ENCODE measurements at regions not wholly inside any gene's neighbourhood (a gene's known extent, or its start where the extent isn't known, plus 50 kb on each side); places are given as distances from the start of the nearest gene placed in this dataset.

- Histone ChIP-seq H3K36me3 (ENCODE audit: insufficient read depth, low read length) (no peaks in the 10 kb centered on the region), H3K79me2 (replicated peaks; ENCODE audit: insufficient read depth, low read length) (no peaks in the 10 kb centered on the region), H3F3A (ENCODE audit: insufficient read depth, low read length, poor library complexity, severe bottlenecking) (no peaks in the 10 kb centered on the region), H3K9ac (ENCODE audit: low read length) (no peak overlapping the region), H3K27ac (ENCODE audit: low read length) (no peak overlapping the region), H3K9me3 (ENCODE audit: low read length) (peaks cover 4% of the 10 kb centered on the region), H3K4me2 (ENCODE audit: low read length) (no peak overlapping the region), H3K27me3 (ENCODE audit: insufficient read depth, low read depth, low read length) (no peaks in the 10 kb centered on the region), H2AFZ (ENCODE audit: low read depth, low read length) (no peak overlapping the region), H3K9me2 (ENCODE audit: insufficient read depth, low read length) (no peaks in the 10 kb centered on the region), H3K4me3 (ENCODE audit: low read length) (no peak overlapping the region), H4K20me1 (ENCODE audit: insufficient read depth) (no peaks in the 10 kb centered on the region)
- no peak for TF ChIP-seq SMC3 (conservative IDR thresholded peaks at IDR 0.05; ENCODE audit: poor library complexity)
- TF ChIP-seq CTCF (IDR thresholded peaks at IDR 0.05; ENCODE audit: poor library complexity, severe bottlenecking): no peak
- no peak for TF ChIP-seq REST (IDR thresholded peaks at IDR 0.05; ENCODE audit: borderline replicate concordance)
- no peak for TF ChIP-seq MXI1 (conservative IDR thresholded peaks at IDR 0.05; ENCODE audit: poor library complexity, severe bottlenecking)
- no peak for TF ChIP-seq POLR2AphosphoS5 (IDR thresholded peaks at IDR 0.05)
- TF ChIP-seq TAF1 (IDR thresholded peaks at IDR 0.05; ENCODE audit: low read depth): no peak
- no peak for TF ChIP-seq EP300 (conservative IDR thresholded peaks at IDR 0.05; ENCODE audit: poor library complexity, severe bottlenecking)
- no peak for TF ChIP-seq EZH2 (IDR thresholded peaks at IDR 0.05; ENCODE audit: borderline replicate concordance, insufficient read depth, low read length, poor library complexity, severe bottlenecking)
- no peak for TF ChIP-seq RAD21 (conservative IDR thresholded peaks at IDR 0.05)
These were observed 441.7 kb downstream of the EPHA4 start for GRCh38 chr2:221130431-221130830.

- no peak overlapping the region for H3K9ac ChIP-seq (ENCODE audit: low read length)
- no peak overlapping the region for H3K4me2 ChIP-seq (ENCODE audit: low read length)
- no peaks in the 10 kb centered on the region for H3K36me3 ChIP-seq (ENCODE audit: insufficient read depth, low read length)
- no peak overlapping the region for H3K27ac ChIP-seq (ENCODE audit: low read length)
- H2AFZ ChIP-seq (ENCODE audit: low read depth, low read length): no peak overlapping the region
- no peak for TF ChIP-seq RAD21 (conservative IDR thresholded peaks at IDR 0.05)
- H3K9me3 ChIP-seq (ENCODE audit: low read length): no peaks in the 10 kb centered on the region
- H3K9me2 ChIP-seq (ENCODE audit: insufficient read depth, low read length): no peaks in the 10 kb centered on the region
- no peak overlapping the region for H3K4me3 ChIP-seq (ENCODE audit: low read length)
- H3F3A ChIP-seq (ENCODE audit: insufficient read depth, low read length, poor library complexity, severe bottlenecking): no peaks in the 10 kb centered on the region
- no peaks in the 10 kb centered on the region for H4K20me1 ChIP-seq (ENCODE audit: insufficient read depth)
- no peaks in the 10 kb centered on the region for H3K79me2 ChIP-seq (replicated peaks; ENCODE audit: insufficient read depth, low read length)
- no peaks in the 10 kb centered on the region for H3K27me3 ChIP-seq (ENCODE audit: insufficient read depth, low read depth, low read length)
These were observed 438.2 kb downstream of the EPHA4 start for GRCh38 chr2:221133941-221134340.

- Histone ChIP-seq H3K9me2 (ENCODE audit: insufficient read depth, low read length) (no peaks in the 10 kb centered on the region), H3K4me3 (ENCODE audit: low read length) (no peak overlapping the region), H3F3A (ENCODE audit: insufficient read depth, low read length, poor library complexity, severe bottlenecking) (no peaks in the 10 kb centered on the region), H3K4me2 (ENCODE audit: low read length) (no peak overlapping the region), H3K27ac (ENCODE audit: low read length) (no peak overlapping the region), H2AFZ (ENCODE audit: low read depth, low read length) (no peak overlapping the region), H3K79me2 (replicated peaks; ENCODE audit: insufficient read depth, low read length) (no peaks in the 10 kb centered on the region), H4K20me1 (ENCODE audit: insufficient read depth) (no peaks in the 10 kb centered on the region), H3K9me3 (ENCODE audit: low read length) (no peaks in the 10 kb centered on the region), H3K36me3 (ENCODE audit: insufficient read depth, low read length) (no peaks in the 10 kb centered on the region), H3K9ac (ENCODE audit: low read length) (no peak overlapping the region), H3K27me3 (ENCODE audit: insufficient read depth, low read depth, low read length) (no peaks in the 10 kb centered on the region)
- TF ChIP-seq REST (IDR thresholded peaks at IDR 0.05; ENCODE audit: borderline replicate concordance): no peak
- no peak for TF ChIP-seq TAF1 (IDR thresholded peaks at IDR 0.05; ENCODE audit: low read depth)
- TF ChIP-seq POLR2AphosphoS5 (IDR thresholded peaks at IDR 0.05): no peak
- TF ChIP-seq EP300 (conservative IDR thresholded peaks at IDR 0.05; ENCODE audit: poor library complexity, severe bottlenecking): no peak
- TF ChIP-seq RAD21 (conservative IDR thresholded peaks at IDR 0.05): no peak
- TF ChIP-seq SMC3 (conservative IDR thresholded peaks at IDR 0.05; ENCODE audit: poor library complexity): no peak
- TF ChIP-seq EZH2 (IDR thresholded peaks at IDR 0.05; ENCODE audit: borderline replicate concordance, insufficient read depth, low read length, poor library complexity, severe bottlenecking): no peak
- TF ChIP-seq CTCF (IDR thresholded peaks at IDR 0.05; ENCODE audit: poor library complexity, severe bottlenecking): no peak
- TF ChIP-seq MXI1 (conservative IDR thresholded peaks at IDR 0.05; ENCODE audit: poor library complexity, severe bottlenecking): no peak
These were observed 437.4 kb downstream of the EPHA4 start for GRCh38 chr2:221134718-221135117.
